Endothelial cell of umbilical vein (primary cell): ENCODE measurements at regions not wholly inside any gene's neighbourhood (a gene's known extent, or its start where the extent isn't known, plus 50 kb on each side); places are given as distances from the start of the nearest gene placed in this dataset.

Source experiments
- EZH2 ChIP-seq: IDR thresholded peaks from 2 replicates; pipeline ENCODE4 v1.6.1; 2012; ENCODE audit warnings: borderline replicate concordance, low read depth, mild to moderate bottlenecking, moderate library complexity, low read length, inconsistent platforms; ENCODE audit not compliant: severe bottlenecking
- TF ChIP-seq, protein P1 (sequence below), 2 donors: IDR thresholded peaks; 1 replicate in 1 of 2; 2 replicates in 1 of 2; pipeline ENCODE4 v1.5.1; 2011; ENCODE audit warnings: low read length in 2 of 2, mild to moderate bottlenecking in 2 of 2, moderate library complexity in 2 of 2, control low read depth in 1 of 2, inconsistent platforms in 1 of 2, low read depth in 1 of 2; ENCODE audit not compliant: insufficient read depth in 1 of 2; ENCODE audit errors: extremely low read depth in 1 of 2

DNA sequence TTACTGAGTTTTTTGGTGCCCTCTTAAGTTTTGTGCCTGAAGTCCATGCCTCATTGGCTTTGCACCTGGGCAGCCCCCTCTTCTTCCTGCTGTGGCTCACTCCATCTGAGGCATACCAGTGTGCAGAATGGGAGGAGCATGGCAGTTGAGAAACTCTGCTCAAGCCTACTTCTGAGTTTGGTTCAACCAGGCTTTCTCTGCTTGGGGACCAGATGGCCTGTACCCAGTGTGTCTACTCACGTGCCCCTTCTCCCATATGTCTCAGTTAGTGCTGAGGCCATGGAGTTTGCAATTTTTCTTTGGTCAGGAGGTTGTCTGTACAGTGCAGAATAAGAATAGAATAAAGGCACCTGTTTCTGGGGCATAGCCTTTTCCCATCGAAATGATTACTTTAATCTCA lies 383.3 kb upstream of the DDHD1 start:
- TF ChIP-seq, protein P1, sequence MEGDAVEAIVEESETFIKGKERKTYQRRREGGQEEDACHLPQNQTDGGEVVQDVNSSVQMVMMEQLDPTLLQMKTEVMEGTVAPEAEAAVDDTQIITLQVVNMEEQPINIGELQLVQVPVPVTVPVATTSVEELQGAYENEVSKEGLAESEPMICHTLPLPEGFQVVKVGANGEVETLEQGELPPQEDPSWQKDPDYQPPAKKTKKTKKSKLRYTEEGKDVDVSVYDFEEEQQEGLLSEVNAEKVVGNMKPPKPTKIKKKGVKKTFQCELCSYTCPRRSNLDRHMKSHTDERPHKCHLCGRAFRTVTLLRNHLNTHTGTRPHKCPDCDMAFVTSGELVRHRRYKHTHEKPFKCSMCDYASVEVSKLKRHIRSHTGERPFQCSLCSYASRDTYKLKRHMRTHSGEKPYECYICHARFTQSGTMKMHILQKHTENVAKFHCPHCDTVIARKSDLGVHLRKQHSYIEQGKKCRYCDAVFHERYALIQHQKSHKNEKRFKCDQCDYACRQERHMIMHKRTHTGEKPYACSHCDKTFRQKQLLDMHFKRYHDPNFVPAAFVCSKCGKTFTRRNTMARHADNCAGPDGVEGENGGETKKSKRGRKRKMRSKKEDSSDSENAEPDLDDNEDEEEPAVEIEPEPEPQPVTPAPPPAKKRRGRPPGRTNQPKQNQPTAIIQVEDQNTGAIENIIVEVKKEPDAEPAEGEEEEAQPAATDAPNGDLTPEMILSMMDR (IDR thresholded peaks at IDR 0.05; ENCODE audit: extremely low read depth in 1 of 2, insufficient read depth in 1 of 2, low read depth in 1 of 2, low read length in 2 of 2): no peak
- TF ChIP-seq EZH2: no peak
